Fibroblast of lung (primary cell): ENCODE measurements at regions not wholly inside any gene's neighbourhood (a gene's known extent, or its start where the extent isn't known, plus 50 kb on each side); places are given as distances from the start of the nearest gene placed in this dataset.

Experiments
- DNase-seq, 2 donors: peaks; one replicate each; pipeline versions ENCODE4 v3.0.0 to v3.0.0-alpha.2; 2010; ENCODE audit warnings: low read depth in 2 of 2
- H2AFZ ChIP-seq: 2 replicates; pipeline ENCODE4 v1.5.1; 2012; ENCODE audit warnings: low read length, control low read depth, inconsistent platforms
- H3K27ac ChIP-seq: 2 replicates; pipeline ENCODE4 v1.5.1; 2011; ENCODE audit warnings: low read length, control low read depth; ENCODE audit not compliant: insufficient read depth
- H3K27me3 ChIP-seq: 2 replicates; pipeline ENCODE4 v1.5.1; 2011; ENCODE audit warnings: mild to moderate bottlenecking, low read length; ENCODE audit not compliant: control insufficient read depth, insufficient read depth
- H3K36me3 ChIP-seq: 2 replicates; pipeline ENCODE4 v1.5.1; 2011; ENCODE audit warnings: low read length; ENCODE audit not compliant: control insufficient read depth, insufficient read depth
- H3K4me1 ChIP-seq: 2 replicates; pipeline ENCODE4 v1.5.1; 2011; ENCODE audit warnings: low read length; ENCODE audit not compliant: control insufficient read depth, insufficient read depth; ENCODE audit errors: extremely low read depth
- H3K4me2 ChIP-seq: 2 replicates; pipeline ENCODE4 v1.5.1; 2011; ENCODE audit warnings: low read length, control low read depth; ENCODE audit not compliant: insufficient read depth; ENCODE audit errors: extremely low read depth
- H3K4me3 ChIP-seq, 4 experiments: fragments of 200-600 bp in 1 of 4; sonication (generic) in 1 of 4; replicated peaks in 1 of 4; 2 replicates each; pipeline ENCODE4 v1.5.1; 2011 to 2016; ENCODE audit warnings: low read length in 4 of 4, low read depth in 3 of 4, mild to moderate bottlenecking in 3 of 4, control low read depth in 2 of 4, inconsistent platforms in 1 of 4, mixed read lengths in 1 of 4; ENCODE audit not compliant: insufficient read depth in 1 of 4; ENCODE audit errors: control extremely low read depth in 1 of 4
- H3K79me2 ChIP-seq: 2 replicates; pipeline ENCODE4 v1.5.1; 2012; ENCODE audit warnings: mild to moderate bottlenecking, low read length, inconsistent platforms; ENCODE audit not compliant: control insufficient read depth, insufficient read depth
- H3K9ac ChIP-seq: 2 replicates; pipeline ENCODE4 v1.5.1; 2011; ENCODE audit warnings: mild to moderate bottlenecking, low read length, control low read depth; ENCODE audit not compliant: insufficient read depth
- H3K9me3 ChIP-seq: 2 replicates; pipeline ENCODE4 v1.5.1; 2012; ENCODE audit warnings: low read depth, low read length; ENCODE audit not compliant: control insufficient read depth, insufficient read depth
- H4K20me1 ChIP-seq: 2 replicates; pipeline ENCODE4 v1.5.1; 2011; ENCODE audit warnings: low read length; ENCODE audit not compliant: control insufficient read depth, insufficient read depth; ENCODE audit errors: extremely low read depth
- EZH2 ChIP-seq: IDR thresholded peaks from 2 replicates; pipeline ENCODE4 v1.5.1; 2012; ENCODE audit warnings: low read length, control low read depth, mild to moderate bottlenecking; ENCODE audit errors: missing control alignments
- TF ChIP-seq, protein P1 (sequence below), 2 donors: IDR thresholded peaks in 1 of 2; conservative IDR thresholded peaks in 1 of 2; 1 replicate in 1 of 2; 2 replicates in 1 of 2; pipeline ENCODE4 v1.5.1; 2011 to 2012; ENCODE audit warnings: low read length in 2 of 2, control low read depth in 1 of 2, inconsistent platforms in 1 of 2, low read depth in 1 of 2, mild to moderate bottlenecking in 1 of 2

DNA sequence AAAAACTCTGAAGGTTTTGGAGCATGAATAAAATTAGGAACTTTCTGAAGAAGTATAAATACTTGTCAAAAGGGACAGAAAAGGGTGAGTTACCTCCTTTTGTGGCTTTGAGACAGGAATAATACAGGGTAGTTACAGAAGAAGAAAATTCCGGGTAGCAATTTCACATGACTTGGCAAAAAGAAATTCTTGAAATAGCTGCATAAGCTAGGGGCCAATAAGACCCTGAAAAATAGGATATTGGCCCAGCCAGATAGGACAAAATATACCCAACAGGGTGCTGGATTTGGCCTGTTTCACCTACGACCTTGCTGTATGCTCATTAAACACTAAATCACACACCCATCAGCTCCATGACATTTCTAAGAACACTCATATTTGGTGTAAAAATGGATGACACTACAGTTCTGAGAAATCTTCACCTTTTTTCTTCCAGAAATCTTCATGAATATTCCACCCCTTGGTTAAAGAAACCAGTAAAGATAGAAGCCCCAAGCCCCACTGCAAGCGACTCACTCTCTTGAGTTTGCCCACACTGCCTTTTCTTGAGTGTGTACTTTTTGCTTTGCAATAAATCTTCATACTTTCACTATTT, 362.7 kb downstream of the SEMA3D start:
- H2AFZ ChIP-seq: no peak overlapping the region
- H3K27ac ChIP-seq: no peak overlapping the region
- no peak overlapping the region for H3K4me3 ChIP-seq
- DNase-seq: no peak
- no peaks in the 10 kb centered on the region for H3K27me3 ChIP-seq
- no peaks in the 10 kb centered on the region for H3K9me3 ChIP-seq
- TF ChIP-seq, protein P1, sequence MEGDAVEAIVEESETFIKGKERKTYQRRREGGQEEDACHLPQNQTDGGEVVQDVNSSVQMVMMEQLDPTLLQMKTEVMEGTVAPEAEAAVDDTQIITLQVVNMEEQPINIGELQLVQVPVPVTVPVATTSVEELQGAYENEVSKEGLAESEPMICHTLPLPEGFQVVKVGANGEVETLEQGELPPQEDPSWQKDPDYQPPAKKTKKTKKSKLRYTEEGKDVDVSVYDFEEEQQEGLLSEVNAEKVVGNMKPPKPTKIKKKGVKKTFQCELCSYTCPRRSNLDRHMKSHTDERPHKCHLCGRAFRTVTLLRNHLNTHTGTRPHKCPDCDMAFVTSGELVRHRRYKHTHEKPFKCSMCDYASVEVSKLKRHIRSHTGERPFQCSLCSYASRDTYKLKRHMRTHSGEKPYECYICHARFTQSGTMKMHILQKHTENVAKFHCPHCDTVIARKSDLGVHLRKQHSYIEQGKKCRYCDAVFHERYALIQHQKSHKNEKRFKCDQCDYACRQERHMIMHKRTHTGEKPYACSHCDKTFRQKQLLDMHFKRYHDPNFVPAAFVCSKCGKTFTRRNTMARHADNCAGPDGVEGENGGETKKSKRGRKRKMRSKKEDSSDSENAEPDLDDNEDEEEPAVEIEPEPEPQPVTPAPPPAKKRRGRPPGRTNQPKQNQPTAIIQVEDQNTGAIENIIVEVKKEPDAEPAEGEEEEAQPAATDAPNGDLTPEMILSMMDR (conservative IDR thresholded peaks at IDR 0.05 in 1 of 2, IDR thresholded peaks at IDR 0.05 in 1 of 2; ENCODE audit: low read depth in 1 of 2, low read length in 2 of 2): no peak
- TF ChIP-seq EZH2: no peak
- no peaks in the 10 kb centered on the region for H3K4me1 ChIP-seq
- no peaks in the 10 kb centered on the region for H3K79me2 ChIP-seq
- no peak overlapping the region for H3K9ac ChIP-seq
- no peaks in the 10 kb centered on the region for H4K20me1 ChIP-seq
- H3K36me3 ChIP-seq: no peaks in the 10 kb centered on the region
- no peak overlapping the region for H3K4me2 ChIP-seq

DNA sequence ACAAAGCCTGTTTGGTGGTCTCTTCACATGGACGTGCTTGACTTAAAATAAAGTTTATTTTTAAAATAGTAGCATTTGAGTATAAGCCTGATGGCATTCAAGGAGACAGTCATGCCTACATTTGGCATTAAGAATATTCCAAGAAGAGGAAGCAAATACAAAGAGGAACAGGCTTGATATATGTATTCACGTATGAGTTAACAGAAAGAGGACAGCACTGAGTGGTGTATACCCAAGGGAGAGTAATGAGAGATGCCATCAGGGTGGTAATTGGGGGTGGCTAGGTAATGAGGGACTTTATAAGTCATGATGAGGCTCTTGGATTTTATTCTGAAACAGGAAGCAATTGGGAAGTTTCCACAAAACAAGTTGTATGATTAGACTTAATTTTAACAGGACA, 363.3 kb downstream of the SEMA3D start:
- H3K79me2 ChIP-seq: no peaks in the 10 kb centered on the region
- H3K4me2 ChIP-seq: no peak overlapping the region
- no peak overlapping the region for H3K9ac ChIP-seq
- no peaks in the 10 kb centered on the region for H3K36me3 ChIP-seq
- H2AFZ ChIP-seq: no peak overlapping the region
- H3K27ac ChIP-seq: no peak overlapping the region
- no peak overlapping the region for H3K4me3 ChIP-seq
- H3K27me3 ChIP-seq: no peaks in the 10 kb centered on the region
- DNase-seq: no peak
- no peak for TF ChIP-seq EZH2
- TF ChIP-seq, protein P1 (conservative IDR thresholded peaks at IDR 0.05 in 1 of 2, IDR thresholded peaks at IDR 0.05 in 1 of 2; ENCODE audit: low read depth in 1 of 2, low read length in 2 of 2): no peak
- H4K20me1 ChIP-seq: no peaks in the 10 kb centered on the region
- no peaks in the 10 kb centered on the region for H3K9me3 ChIP-seq
- H3K4me1 ChIP-seq: no peaks in the 10 kb centered on the region

DNA sequence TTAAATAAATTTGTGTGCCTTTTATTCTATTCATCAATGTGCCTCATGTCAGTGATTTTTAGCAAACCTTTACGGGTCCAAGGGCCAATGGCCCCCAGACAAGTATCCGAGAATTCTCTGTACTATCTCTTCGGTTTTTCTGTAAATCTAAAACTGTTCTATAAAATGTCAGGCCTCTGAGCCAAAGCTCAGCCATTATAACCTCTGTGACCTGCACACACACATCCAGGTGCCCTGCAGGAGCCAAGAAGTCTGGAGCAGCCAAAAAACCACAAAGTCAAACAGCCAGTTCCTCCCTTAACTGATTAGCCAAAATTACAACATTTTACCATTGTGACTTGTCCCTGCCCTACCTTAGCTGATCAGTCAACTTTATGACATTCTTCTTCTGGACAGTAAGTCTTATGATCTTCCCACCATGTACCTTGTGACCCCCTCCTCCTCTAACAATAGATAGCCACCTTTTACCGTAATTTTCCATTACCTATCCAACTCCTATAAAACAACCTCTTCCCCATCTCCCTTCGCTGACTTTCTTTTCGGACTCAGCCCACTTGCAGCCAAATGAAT, 363.8 kb downstream of the SEMA3D start:
- TF ChIP-seq, protein P1 (conservative IDR thresholded peaks at IDR 0.05 in 1 of 2, IDR thresholded peaks at IDR 0.05 in 1 of 2; ENCODE audit: low read depth in 1 of 2, low read length in 2 of 2): no peak
- TF ChIP-seq EZH2: no peak
- H3K27ac ChIP-seq: no peak overlapping the region
- H2AFZ ChIP-seq: no peak overlapping the region
- no peaks in the 10 kb centered on the region for H3K79me2 ChIP-seq
- no peak overlapping the region for H3K9ac ChIP-seq
- no peaks in the 10 kb centered on the region for H3K36me3 ChIP-seq
- no peaks in the 10 kb centered on the region for H3K4me1 ChIP-seq
- no peaks in the 10 kb centered on the region for H4K20me1 ChIP-seq
- no peak overlapping the region for H3K4me3 ChIP-seq
- no peaks in the 10 kb centered on the region for H3K27me3 ChIP-seq
- H3K4me2 ChIP-seq: no peak overlapping the region
- no peaks in the 10 kb centered on the region for H3K9me3 ChIP-seq
- DNase-seq: no peak
